ENCODE measurements at regions not wholly inside any gene's neighbourhood (a gene's known extent, or its start where the extent isn't known, plus 50 kb on each side); places are given as distances from the start of the nearest gene placed in this dataset.

GRCh38 chr2:237200462-237200861 is 114.8 kb downstream of the COPS8 start:
- TF ChIP-seq CTCF (IDR thresholded peaks at IDR 0.05) (no peak), POLR2A (IDR thresholded peaks at IDR 0.05) (no peak)

All from esophagus squamous epithelium (tissue), 4 donors.